IMR-90 (cell line): ENCODE measurements at regions not wholly inside any gene's neighbourhood (a gene's known extent, or its start where the extent isn't known, plus 50 kb on each side); places are given as distances from the start of the nearest gene placed in this dataset.
"Not testable (repeated sequence)": the region's sequence is repeated elsewhere in the genome, so short reads cannot be mapped to it uniquely, and the experiment has no call there.

Experiments used
- ATAC-seq: fragments of 200-7000 bp; cut with Tn5 transposase; 2 replicates; pipeline ENCODE4 v1.9.1; 2020; ENCODE audit warnings: low read depth, mild to moderate bottlenecking, moderate library complexity
- BruUV-seq: library from RNA; stranded (reverse); fragments of 400-500 nt; replicated peaks from 2 replicates; lab custom pipeline; 2021; lab: Mats Ljungman, UMichigan
- CTCF ChIA-PET: fragments of 300-600 bp; formaldehyde crosslinking; extraction: SDS; loops from one replicate; lab custom pipeline; 2021; ENCODE audit warnings: antibody characterized with exemption; lab: Yijun Ruan, JAX
- POLR2A ChIA-PET: fragments of 300-600 bp; sonication (Branson Sonifier 250); formaldehyde crosslinking; loops from one replicate; lab custom pipeline; 2022; ENCODE audit warnings: antibody characterized with exemption; ENCODE audit not compliant: unreplicated experiment; lab: Charles Lee
- DNase-seq: peaks from one replicate; pipeline ENCODE4 v3.0.0; 2013
- H2AFZ ChIP-seq: replicated peaks from 2 replicates; pipeline ENCODE3; 2013; ENCODE audit warnings: low read length, mild to moderate bottlenecking; ENCODE audit not compliant: poor library complexity
- H2AK5ac ChIP-seq: 2 replicates; pipeline ENCODE4 v1.6.1; 2013; ENCODE audit warnings: low read depth, low read length, inconsistent platforms
- H2AK9ac ChIP-seq: replicated peaks from 2 replicates; pipeline ENCODE3; 2013; ENCODE audit warnings: mild to moderate bottlenecking, low read depth, low read length, moderate library complexity; ENCODE audit not compliant: poor library complexity
- H2BK120ac ChIP-seq: 2 replicates; pipeline ENCODE4 v1.6.1; 2013; ENCODE audit warnings: low read depth, low read length, inconsistent platforms
- H2BK15ac ChIP-seq: 3 replicates; pipeline ENCODE4 v1.6.1; 2013; ENCODE audit warnings: low read depth, low read length, inconsistent platforms
- H2BK20ac ChIP-seq: 2 replicates; pipeline ENCODE4 v1.6.1; 2013; ENCODE audit warnings: low read depth, mild to moderate bottlenecking, inconsistent platforms, low read length, moderate library complexity
- H2BK5ac ChIP-seq: 2 replicates; pipeline ENCODE4 v1.6.1; 2013; ENCODE audit warnings: mild to moderate bottlenecking, low read depth, low read length, inconsistent platforms; ENCODE audit not compliant: poor library complexity, severe bottlenecking
- H3K14ac ChIP-seq: replicated peaks from 2 replicates; pipeline ENCODE4 v1.6.1; 2013; ENCODE audit warnings: low read depth, low read length, inconsistent platforms
- H3K18ac ChIP-seq: 2 replicates; pipeline ENCODE4 v1.6.1; 2013; ENCODE audit warnings: low read depth, low read length, control low read depth
- H3K23ac ChIP-seq: 2 replicates; pipeline ENCODE4 v1.6.1; 2013; ENCODE audit warnings: low read depth, low read length, inconsistent platforms
- H3K27ac ChIP-seq: 2 replicates; pipeline ENCODE4 v1.5.1; 2013; ENCODE audit warnings: mild to moderate bottlenecking, control low read depth, low read length; ENCODE audit not compliant: insufficient read depth
- H3K27me3 ChIP-seq: 2 replicates; pipeline ENCODE4 v1.6.1; 2013; ENCODE audit warnings: low read length; ENCODE audit not compliant: control insufficient read depth, insufficient read depth
- H3K36me3 ChIP-seq: 2 replicates; pipeline ENCODE4 v1.6.1; 2013; ENCODE audit warnings: low read length, mixed read lengths; ENCODE audit not compliant: control insufficient read depth, insufficient read depth
- H3K4ac ChIP-seq: 2 replicates; pipeline ENCODE4 v1.6.1; 2013; ENCODE audit warnings: low read depth, low read length, inconsistent platforms
- H3K4me1 ChIP-seq: 2 replicates; pipeline ENCODE4 v1.6.1; 2013; ENCODE audit warnings: low read length, mixed read lengths; ENCODE audit not compliant: control insufficient read depth, insufficient read depth
- H3K4me2 ChIP-seq: 2 replicates; pipeline ENCODE4 v1.6.1; 2013; ENCODE audit warnings: low read depth, mild to moderate bottlenecking, control low read depth, low read length, moderate library complexity
- H3K4me3 ChIP-seq: 2 replicates; pipeline ENCODE4 v1.5.1; 2013; ENCODE audit warnings: low read depth, mild to moderate bottlenecking, control low read depth, low read length, moderate library complexity; ENCODE audit not compliant: insufficient read depth
- H3K56ac ChIP-seq: 2 replicates; pipeline ENCODE4 v1.6.1; 2013; ENCODE audit warnings: low read length, inconsistent platforms; ENCODE audit not compliant: insufficient read depth; ENCODE audit errors: extremely low read depth
- H3K79me1 ChIP-seq, 2 experiments: 2 replicates each; pipeline ENCODE4 v1.6.1; 2013; ENCODE audit warnings: low read length in 2 of 2, inconsistent platforms in 1 of 2, low read depth in 1 of 2
- H3K9ac ChIP-seq: 2 replicates; pipeline ENCODE4 v1.6.1; 2013; ENCODE audit warnings: low read depth, low read length, control low read depth
- H3K9me1 ChIP-seq: 2 replicates; pipeline ENCODE4 v1.6.1; 2013; ENCODE audit warnings: low read length, inconsistent platforms; ENCODE audit not compliant: insufficient read depth
- H3K9me3 ChIP-seq: 2 replicates; pipeline ENCODE4 v1.6.1; 2013; ENCODE audit warnings: low read length; ENCODE audit not compliant: control insufficient read depth, insufficient read depth
- H4K20me1 ChIP-seq: 2 replicates; pipeline ENCODE4 v1.6.1; 2013; ENCODE audit warnings: low read length, inconsistent platforms; ENCODE audit not compliant: insufficient read depth
- H4K5ac ChIP-seq: 2 replicates; pipeline ENCODE4 v1.6.1; 2013; ENCODE audit warnings: mild to moderate bottlenecking, low read depth, low read length, control low read depth
- H4K8ac ChIP-seq, 2 experiments: 2 replicates each; pipeline ENCODE4 v1.6.1; 2013; ENCODE audit warnings: low read depth in 2 of 2, low read length in 2 of 2, control low read depth in 1 of 2, inconsistent platforms in 1 of 2
- H4K91ac ChIP-seq: 2 replicates; pipeline ENCODE4 v1.6.1; 2013; ENCODE audit warnings: low read depth, low read length, inconsistent platforms; ENCODE audit not compliant: insufficient read depth
- WGBS, 2 experiments: methylation state at CpG; one replicate each; pipeline versions ENCODE4 v1.1.5 to v1.1.7; 2013; ENCODE audit warnings: missing lambda C conversion rate in 2 of 2; ENCODE audit not compliant: insufficient read length in 1 of 2; ENCODE audit errors: extremely low coverage in 2 of 2; 5-methylcytosine and 5-hydroxymethylcytosine counted together
- dilution Hi-C: fragments of 300-500 bp; cut with HindIII; formaldehyde crosslinking; loops from one replicate; pipeline ENCODE4 v1.14.3; 2018; ENCODE audit warnings: low sequenced_read_pairs; ENCODE audit not compliant: unreplicated experiment
- in situ Hi-C: fragments of 300-500 bp; cut with MboI; formaldehyde crosslinking; loops from 3 replicates; pipeline ENCODE4 v1.14.3; 2019; ENCODE audit warnings: low sequenced_read_pairs, inconsistent platforms, mixed read lengths
- intact Hi-C: fragments of 100-400 bp; cut with micrococcal nuclease; formaldehyde crosslinking; loops from 2 replicates; pipeline ENCODE4 v1.10.0; 2022

GRCh38 chr6:178929-179328 lies 113.4 kb upstream of the DUSP22 start:
- H3K27me3 ChIP-seq, H2BK20ac ChIP-seq, H3K79me1 ChIP-seq, H2BK120ac ChIP-seq, H3K18ac ChIP-seq, H4K8ac ChIP-seq, H3K4me3 ChIP-seq, H3K9ac ChIP-seq, H3K4me1 ChIP-seq, H2BK5ac ChIP-seq, ATAC-seq, CTCF ChIA-PET, H3K36me3 ChIP-seq, H3K14ac ChIP-seq, intact Hi-C loops, H4K91ac ChIP-seq, H3K4me2 ChIP-seq, BruUV-seq, dilution Hi-C loops, H4K20me1 ChIP-seq, H3K9me3 ChIP-seq, H3K23ac ChIP-seq, H3K9me1 ChIP-seq, H2AK5ac ChIP-seq, H4K5ac ChIP-seq, H2BK15ac ChIP-seq, H3K56ac ChIP-seq, POLR2A ChIA-PET, H3K27ac ChIP-seq, H2AK9ac ChIP-seq, in situ Hi-C loops, DNase-seq, H2AFZ ChIP-seq, H3K4ac ChIP-seq: not testable (repeated sequence)
- WGBS, 2 experiments = 73% methylated on average over 3 of the region's 5 CpGs; no CpG with 5 or more reads in 1 of the 2 experiments
